ENCODE measurements at regions not wholly inside any gene's neighbourhood (a gene's known extent, or its start where the extent isn't known, plus 50 kb on each side); places are given as distances from the start of the nearest gene placed in this dataset.

DNA sequence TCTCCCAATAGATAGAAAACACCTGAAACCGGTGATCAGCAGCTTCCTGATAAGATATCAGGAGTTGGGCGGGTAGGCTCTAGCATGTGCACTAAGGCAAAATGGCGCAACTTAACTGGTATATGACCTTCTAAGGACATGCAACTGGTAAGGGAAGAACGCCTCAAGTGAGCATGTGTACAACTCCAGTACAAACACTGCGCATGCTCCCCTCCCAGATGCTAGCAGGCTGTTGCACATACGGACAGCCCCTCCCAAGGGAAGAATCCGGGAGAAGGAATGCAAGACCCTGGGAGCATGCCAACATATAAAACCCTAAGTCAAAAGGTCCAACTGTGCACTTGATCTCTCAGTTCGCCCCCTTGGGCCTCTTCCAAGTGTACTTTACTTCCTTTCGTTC is 110.8 kb downstream of the TSEN15 start:
- TF ChIP-seq EP300 (IDR thresholded peaks at IDR 0.05) (no peak), POLR2A (IDR thresholded peaks at IDR 0.05) (no peak)
- TF ChIP-seq, protein P1, sequence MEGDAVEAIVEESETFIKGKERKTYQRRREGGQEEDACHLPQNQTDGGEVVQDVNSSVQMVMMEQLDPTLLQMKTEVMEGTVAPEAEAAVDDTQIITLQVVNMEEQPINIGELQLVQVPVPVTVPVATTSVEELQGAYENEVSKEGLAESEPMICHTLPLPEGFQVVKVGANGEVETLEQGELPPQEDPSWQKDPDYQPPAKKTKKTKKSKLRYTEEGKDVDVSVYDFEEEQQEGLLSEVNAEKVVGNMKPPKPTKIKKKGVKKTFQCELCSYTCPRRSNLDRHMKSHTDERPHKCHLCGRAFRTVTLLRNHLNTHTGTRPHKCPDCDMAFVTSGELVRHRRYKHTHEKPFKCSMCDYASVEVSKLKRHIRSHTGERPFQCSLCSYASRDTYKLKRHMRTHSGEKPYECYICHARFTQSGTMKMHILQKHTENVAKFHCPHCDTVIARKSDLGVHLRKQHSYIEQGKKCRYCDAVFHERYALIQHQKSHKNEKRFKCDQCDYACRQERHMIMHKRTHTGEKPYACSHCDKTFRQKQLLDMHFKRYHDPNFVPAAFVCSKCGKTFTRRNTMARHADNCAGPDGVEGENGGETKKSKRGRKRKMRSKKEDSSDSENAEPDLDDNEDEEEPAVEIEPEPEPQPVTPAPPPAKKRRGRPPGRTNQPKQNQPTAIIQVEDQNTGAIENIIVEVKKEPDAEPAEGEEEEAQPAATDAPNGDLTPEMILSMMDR (IDR thresholded peaks at IDR 0.05), result no peak

All from upper lobe of left lung (tissue), 4 donors.